ENCODE measurements at regions not wholly inside any gene's neighbourhood (a gene's known extent, or its start where the extent isn't known, plus 50 kb on each side); places are given as distances from the start of the nearest gene placed in this dataset.
"Not testable (repeated sequence)": the region's sequence is repeated elsewhere in the genome, so short reads cannot be mapped to it uniquely, and the experiment has no call there.

GRCh38 chr2:146990311-146991054 lies 854.3 kb upstream of the ACVR2A start:
- DNase-seq: no peak

- no peak for DNase-seq
These were observed 855.1 kb upstream of the ACVR2A start for GRCh38 chr2:146989741-146990140.

- DNase-seq: no peak
These were observed 856.8 kb upstream of the ACVR2A start for GRCh38 chr2:146987996-146988395.

- DNase-seq: no peak
These were observed 858.7 kb upstream of the ACVR2A start for GRCh38 chr2:146986161-146986560.

GRCh38 chr2:146985753-146986152 lies 859.1 kb upstream of the ACVR2A start:
- DNase-seq: no peak

- DNase-seq: no peak
These were observed 860.8 kb upstream of the ACVR2A start for GRCh38 chr2:146984014-146984413.

- no peak for DNase-seq
These were observed 862.4 kb upstream of the ACVR2A start for GRCh38 chr2:146982393-146982846.

- no peak for DNase-seq
These were observed 862.9 kb upstream of the ACVR2A start for GRCh38 chr2:146981921-146982320.

- no peak for DNase-seq
These were observed 865.1 kb upstream of the ACVR2A start for GRCh38 chr2:146979746-146980145.

- no peak for DNase-seq
These were observed 866.0 kb upstream of the ACVR2A start for GRCh38 chr2:146978577-146979555.

- not testable (repeated sequence) for DNase-seq
These were observed 873.8 kb upstream of the ACVR2A start for GRCh38 chr2:146970981-146971380.

GRCh38 chr2:146969703-146970102 lies 875.1 kb upstream of the ACVR2A start:
- DNase-seq: not testable (repeated sequence)

GRCh38 chr2:146964494-146964893 lies 880.3 kb upstream of the ACVR2A start:
- DNase-seq: no peak

- DNase-seq: no peak
These were observed 890.3 kb upstream of the ACVR2A start for GRCh38 chr2:146954544-146954943.

- no peak for DNase-seq
These were observed 892.1 kb upstream of the ACVR2A start for GRCh38 chr2:146952696-146953095.

- DNase-seq: no peak
These were observed 893.9 kb upstream of the ACVR2A start for GRCh38 chr2:146950911-146951310.

- no peak for DNase-seq
These were observed 894.5 kb upstream of the ACVR2A start for GRCh38 chr2:146950361-146950760.

GRCh38 chr2:146949400-146949799 lies 895.4 kb upstream of the ACVR2A start:
- no peak for DNase-seq

- DNase-seq: no peak
These were observed 900.2 kb upstream of the ACVR2A start for GRCh38 chr2:146944601-146945000.

GRCh38 chr2:146939991-146940685 lies 904.7 kb upstream of the ACVR2A start:
- no peak for DNase-seq

GRCh38 chr2:146934921-146935320 lies 909.9 kb upstream of the ACVR2A start:
- DNase-seq: no peak

GRCh38 chr2:146931109-146931508 lies 913.7 kb upstream of the ACVR2A start:
- DNase-seq: no peak

GRCh38 chr2:146927080-146927711 lies 917.6 kb upstream of the ACVR2A start:
- no peak for DNase-seq

Data from NCI-H187 treated with DMSO at 0.1 percent for 48 hours (cell line).